ENCODE measurements at regions not wholly inside any gene's neighbourhood (a gene's known extent, or its start where the extent isn't known, plus 50 kb on each side); places are given as distances from the start of the nearest gene placed in this dataset.
A peak's percentile ranks its signal among the peaks of the same experiment; 100 is the strongest.

DNA sequence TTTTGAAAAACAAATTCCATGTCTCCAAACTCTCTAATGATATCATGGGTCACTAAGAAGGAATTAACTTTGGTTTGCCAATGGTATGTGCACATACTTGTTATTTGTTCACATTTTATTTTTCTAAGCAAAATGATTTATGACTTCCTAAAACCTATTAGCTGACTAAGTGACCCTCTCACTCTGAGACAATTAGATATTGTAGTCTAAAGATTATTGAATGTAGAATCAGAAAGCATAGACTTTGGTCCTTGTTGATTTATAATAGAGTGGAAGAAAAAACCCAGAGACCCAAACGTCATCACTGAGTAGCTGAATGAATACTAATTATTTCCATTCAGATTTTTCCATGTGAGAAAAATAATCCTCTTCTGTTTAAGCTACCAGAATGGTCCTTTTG, 243.5 kb upstream of the ANO3 start:
- DNase-seq (ENCODE audit: low read depth) = no peak

DNA sequence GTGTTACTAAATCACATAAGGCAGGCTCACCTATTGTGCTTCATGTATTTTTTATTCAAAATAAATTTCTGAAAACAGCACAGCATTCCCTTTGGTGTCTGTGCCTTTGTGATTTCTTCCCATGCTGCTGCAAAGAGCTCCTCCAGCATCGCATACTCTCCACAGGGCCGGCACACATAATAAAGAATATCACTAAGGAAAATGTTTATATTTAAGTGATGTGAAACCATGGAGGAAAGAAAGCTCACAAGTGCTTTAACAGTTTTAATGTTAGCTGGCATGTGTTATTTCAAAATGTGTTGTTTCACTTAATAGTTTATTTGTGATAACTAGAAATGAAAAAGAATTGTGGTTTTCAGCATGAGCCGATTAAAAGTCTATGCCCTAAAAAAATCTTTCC, 241.3 kb upstream of the ANO3 start:
- DNase-seq (ENCODE audit: low read depth) = no peak

- DNase-seq (ENCODE audit: low read depth) = no peak
These were observed 238.7 kb upstream of the ANO3 start for GRCh38 chr11:26093206-26093605.

GRCh38 chr11:26095340-26095739, 236.6 kb upstream of the ANO3 start:
- no peak for DNase-seq (ENCODE audit: low read depth)

DNA sequence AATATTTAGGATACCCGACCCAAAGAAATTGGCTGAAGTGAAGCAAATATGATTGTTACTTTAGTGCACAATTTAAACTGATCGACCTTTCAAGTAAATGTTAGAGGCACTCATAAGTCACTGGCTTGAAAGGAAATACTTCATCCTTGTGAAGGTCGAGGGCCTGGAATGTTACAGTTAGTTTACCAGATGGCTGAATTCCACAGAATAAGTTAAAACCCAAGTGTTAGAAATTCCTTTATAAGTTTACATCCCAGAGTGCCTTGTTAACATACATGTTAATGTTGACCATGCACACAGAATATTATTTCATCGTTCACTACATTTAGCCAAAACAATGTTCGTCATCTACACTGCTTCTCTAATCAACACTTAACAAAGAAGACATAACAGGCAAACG, 235.5 kb upstream of the ANO3 start:
- DNase-seq (ENCODE audit: low read depth) = no peak

GRCh38 chr11:26102325-26102724, 229.6 kb upstream of the ANO3 start:
- no peak for DNase-seq (ENCODE audit: low read depth)

GRCh38 chr11:26105762-26106423, 226.0 kb upstream of the ANO3 start:
- DNase-seq (ENCODE audit: low read depth) = no peak

DNA sequence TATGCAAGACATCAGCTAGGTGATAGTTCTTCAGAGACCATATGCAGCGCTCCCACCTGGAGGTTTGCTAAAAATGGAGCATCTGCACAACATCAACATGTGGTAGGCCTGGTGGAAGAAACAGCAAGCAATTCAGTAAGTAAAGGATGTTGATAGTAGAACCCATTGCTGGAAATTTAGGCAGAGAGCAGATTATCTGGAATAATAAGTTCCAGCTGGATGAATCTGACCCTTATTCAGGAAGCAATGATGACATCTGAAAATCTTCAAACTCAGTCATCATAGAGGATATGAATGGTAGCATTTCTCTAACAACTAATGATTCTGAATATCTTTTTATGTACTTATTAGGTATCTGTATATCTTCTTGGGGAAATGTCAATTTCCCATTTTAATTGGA, 225.2 kb upstream of the ANO3 start:
- DNase-seq (ENCODE audit: low read depth) = no peak

DNA sequence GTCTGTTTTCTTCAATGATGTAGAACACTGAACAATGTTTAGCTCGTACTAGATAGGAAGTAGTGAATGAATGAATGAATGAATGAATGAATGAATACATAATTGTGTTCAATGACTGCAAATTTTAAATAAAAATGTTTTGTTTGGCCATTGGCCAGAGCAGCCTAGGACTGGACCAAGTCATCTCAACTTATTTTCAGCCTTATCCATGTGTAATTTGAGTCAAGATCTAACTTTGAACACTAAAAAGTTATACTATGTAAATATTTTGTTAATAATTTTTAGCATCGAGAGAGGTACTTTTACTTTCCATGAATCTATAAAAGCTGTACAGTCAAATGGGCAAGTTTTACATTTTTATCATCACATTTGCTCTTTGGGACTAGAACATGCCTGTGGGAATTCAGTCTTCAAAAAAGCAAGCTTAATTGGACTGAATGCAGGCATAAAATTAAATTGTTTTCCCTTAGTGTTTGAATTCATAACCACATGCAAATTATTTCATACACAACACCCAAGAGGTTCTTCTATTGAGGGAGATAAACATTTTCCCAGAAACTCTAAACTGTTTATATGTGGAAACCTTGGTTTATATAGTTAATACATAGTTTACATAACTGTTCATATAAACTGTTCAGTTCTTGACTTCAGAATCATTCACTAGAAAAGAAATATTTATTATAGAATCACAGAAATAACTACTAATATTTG, 222.1 kb upstream of the ANO3 start:
- no peak for DNase-seq (ENCODE audit: low read depth)

DNA sequence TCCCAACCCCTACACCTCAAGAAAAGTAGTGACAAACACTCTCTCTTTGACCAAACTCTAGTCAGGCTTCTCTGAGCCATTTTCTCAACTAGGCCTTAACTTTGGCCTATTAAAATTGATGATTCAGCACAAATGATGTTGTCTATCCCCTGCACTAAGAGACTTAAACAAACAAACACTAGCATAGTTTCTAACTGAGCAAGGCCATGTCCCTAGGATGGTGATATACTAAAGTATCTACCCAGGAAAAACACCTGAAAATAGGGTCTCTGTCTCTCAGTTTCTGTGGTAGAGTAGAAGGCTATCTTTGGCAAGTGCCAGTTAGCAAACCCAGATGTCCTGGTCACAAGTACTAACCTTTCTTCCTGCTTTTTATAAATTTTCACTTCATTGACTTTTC, 219.7 kb upstream of the ANO3 start:
- DNase-seq (ENCODE audit: low read depth) = no peak

- no peak for DNase-seq (ENCODE audit: low read depth)
These were observed 210.5 kb upstream of the ANO3 start for GRCh38 chr11:26121466-26121865.

DNA sequence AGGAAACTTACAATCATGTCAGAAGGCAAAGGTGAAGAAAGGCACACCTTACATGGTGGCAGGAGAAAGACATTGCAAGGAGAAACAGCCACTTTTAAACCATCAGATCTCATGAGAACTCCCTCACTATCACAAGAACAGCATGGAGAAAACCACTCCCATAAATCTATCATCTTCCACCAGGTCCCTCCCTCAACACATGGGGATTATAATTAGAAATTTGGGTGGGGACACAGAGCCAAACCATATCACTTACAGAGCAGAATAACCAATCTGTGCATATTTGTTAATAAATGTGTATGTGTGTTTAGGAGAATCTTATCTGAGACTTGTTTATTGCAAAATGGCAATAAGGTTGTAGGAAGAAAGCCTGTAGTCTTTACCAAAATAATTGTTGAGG, 205.2 kb upstream of the ANO3 start:
- DNase-seq (ENCODE audit: low read depth) = no peak

GRCh38 chr11:26127336-26127735, 204.6 kb upstream of the ANO3 start:
- DNase-seq (ENCODE audit: low read depth) = no peak

GRCh38 chr11:26131406-26131805, 200.5 kb upstream of the ANO3 start:
- DNase-seq (ENCODE audit: low read depth) = no peak

GRCh38 chr11:26134053-26134452, 197.9 kb upstream of the ANO3 start:
- DNase-seq (ENCODE audit: low read depth) = no peak

DNA sequence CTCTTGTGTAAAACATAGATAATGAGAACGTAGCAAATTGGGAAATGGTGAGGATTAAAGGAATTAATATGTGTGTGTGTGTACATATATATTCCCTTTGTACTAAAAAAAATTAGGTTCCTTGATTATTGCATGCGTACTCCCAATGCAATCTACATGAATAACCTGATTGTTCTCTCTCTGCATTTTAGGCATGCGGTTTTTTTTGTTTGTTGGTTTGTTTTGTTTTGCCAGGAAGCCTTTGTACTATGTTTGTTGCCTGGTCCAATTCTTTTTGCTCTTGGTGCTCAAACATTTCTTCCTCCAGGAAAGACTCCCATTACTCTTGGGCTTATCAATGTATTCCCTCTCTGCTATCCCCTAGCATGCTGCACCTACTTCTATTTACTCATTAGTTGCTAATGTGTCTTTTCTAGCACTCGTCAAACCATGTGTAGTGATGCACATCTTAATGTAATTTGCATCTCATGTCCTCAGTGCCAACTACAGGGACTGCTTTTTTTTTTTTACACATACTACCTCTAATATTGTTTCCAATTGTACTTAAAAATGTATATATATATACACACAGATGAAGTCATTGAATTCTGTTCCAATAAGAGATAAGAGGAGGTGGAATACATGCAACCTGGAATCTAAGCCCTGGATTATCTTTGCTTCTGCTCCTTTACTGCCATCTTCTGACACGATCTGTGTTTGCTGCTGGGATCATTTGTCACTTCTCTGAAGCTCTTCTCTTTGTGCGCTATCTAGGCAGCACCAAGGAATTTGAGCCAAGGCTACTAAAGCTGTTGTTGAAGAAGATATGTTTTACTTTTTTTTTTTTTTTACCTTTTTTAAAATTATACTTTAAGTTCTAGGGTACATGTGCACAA, 197.2 kb upstream of the ANO3 start:
- DNase-seq (ENCODE audit: low read depth) = no peak

DNA sequence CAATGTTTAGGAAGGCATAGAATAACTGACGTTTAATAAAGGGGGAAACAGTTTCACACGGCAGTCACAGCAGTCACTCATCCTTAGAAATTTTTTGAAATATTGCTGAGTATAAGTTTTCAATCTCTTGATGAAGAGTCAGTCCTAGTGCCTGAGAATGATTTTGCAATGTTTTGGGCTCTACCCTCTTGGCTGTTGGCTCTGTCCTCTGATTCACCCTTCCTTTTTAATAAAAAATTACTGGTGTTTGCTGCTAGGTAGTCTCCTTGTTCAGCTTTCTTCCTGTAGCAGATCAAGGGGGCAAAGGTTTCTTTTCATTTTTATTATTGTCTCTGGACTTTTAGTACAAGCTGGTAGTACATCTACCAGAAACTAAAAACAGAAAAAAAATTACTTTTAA, 194.3 kb upstream of the ANO3 start:
- no peak for DNase-seq (ENCODE audit: low read depth)

DNA sequence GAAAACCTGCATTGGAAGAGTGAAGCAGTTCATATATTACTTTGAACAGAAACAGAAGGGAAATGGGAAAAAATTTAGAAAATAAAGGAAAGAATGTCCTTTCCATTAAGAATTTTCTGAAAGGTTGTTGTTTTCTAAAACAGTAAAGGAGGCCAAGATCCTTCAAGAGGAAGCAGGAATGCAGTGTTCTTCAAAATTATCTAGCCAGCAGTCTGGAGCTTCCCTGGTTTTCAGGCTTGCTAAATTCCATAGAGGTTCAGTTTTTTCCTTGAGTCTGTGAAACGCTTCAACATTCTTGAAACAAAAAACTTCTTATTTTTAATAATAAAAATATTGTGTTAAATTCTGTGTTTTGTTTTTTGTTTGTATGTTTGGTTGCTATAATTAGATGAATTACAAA, 189.0 kb upstream of the ANO3 start:
- DNase-seq (ENCODE audit: low read depth) = no peak

GRCh38 chr11:26143566-26144290, 188.2 kb upstream of the ANO3 start:
- DNase-seq (ENCODE audit: low read depth) = no peak

GRCh38 chr11:26144291-26144690, 187.6 kb upstream of the ANO3 start:
- no peak for DNase-seq (ENCODE audit: low read depth)

- DNase-seq (ENCODE audit: low read depth) = no peak
These were observed 187.0 kb upstream of the ANO3 start for GRCh38 chr11:26144911-26145310.

DNA sequence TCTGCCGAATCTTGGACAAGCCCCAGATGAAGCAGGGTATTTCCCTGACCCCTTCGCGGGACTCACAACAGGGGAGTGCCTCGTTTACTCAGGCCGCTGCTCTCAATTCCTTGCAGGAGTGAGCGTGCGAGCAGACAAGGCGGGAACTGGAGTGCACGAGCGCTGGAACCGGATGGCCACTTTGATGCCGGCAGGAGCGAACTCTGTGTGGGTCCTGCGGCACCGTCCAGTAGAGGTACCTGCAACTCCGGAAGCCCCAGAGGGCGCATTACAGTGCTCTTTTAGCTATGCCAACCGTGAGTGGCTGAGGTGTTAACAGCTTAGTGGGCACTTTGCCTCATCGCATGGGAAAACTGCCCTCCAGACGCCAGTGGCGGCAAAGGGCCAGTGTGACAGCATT, 182.3 kb upstream of the ANO3 start:
- DNase-seq (ENCODE audit: low read depth) = peak; percentile 1

All from Daoy (cell line).